Endodermal cell (in vitro differentiated cells): ENCODE measurements at regions not wholly inside any gene's neighbourhood (a gene's known extent, or its start where the extent isn't known, plus 50 kb on each side); places are given as distances from the start of the nearest gene placed in this dataset.

ENCODE experiments used
- DNase-seq: peaks from one replicate; pipeline ENCODE4 v3.0.0-alpha.2; 2017
- H3K27ac ChIP-seq: 2 replicates; pipeline ENCODE4 v1.5.1; 2013; ENCODE audit warnings: mild to moderate bottlenecking, low read depth, low read length, moderate library complexity
- H3K27me3 ChIP-seq: 2 replicates; pipeline ENCODE4 v1.6.1; 2013; ENCODE audit warnings: mild to moderate bottlenecking, low read length, moderate library complexity; ENCODE audit not compliant: insufficient read depth, control insufficient read depth, poor library complexity, severe bottlenecking
- H3K36me3 ChIP-seq: 2 replicates; pipeline ENCODE4 v1.7.0; 2013; ENCODE audit warnings: mild to moderate bottlenecking, low read length, moderate library complexity; ENCODE audit not compliant: control insufficient read depth, insufficient read depth
- H3K4me1 ChIP-seq: one replicate; pipeline ENCODE4 v1.7.0; 2013; ENCODE audit warnings: low read length; ENCODE audit not compliant: control insufficient read depth, insufficient read depth
- H3K4me3 ChIP-seq: 2 replicates; pipeline ENCODE4 v1.5.1; 2013; ENCODE audit warnings: mild to moderate bottlenecking, low read length, moderate library complexity
- H3K9ac ChIP-seq: 2 replicates; pipeline ENCODE4 v1.6.1; 2013; ENCODE audit warnings: mild to moderate bottlenecking, low read length, moderate library complexity; ENCODE audit not compliant: poor library complexity, severe bottlenecking; ENCODE audit errors: extremely low read depth
- H3K9me3 ChIP-seq: 2 replicates; pipeline ENCODE4 v1.6.1; 2013; ENCODE audit warnings: mild to moderate bottlenecking, low read length, moderate library complexity; ENCODE audit not compliant: control insufficient read depth
- H3K27ac Mint-ChIP-seq: 2 replicates; pipeline ENCODE4 v1.8.0; 2020; ENCODE audit warnings: mixed read lengths
- H3K27me3 Mint-ChIP-seq: 2 replicates; pipeline ENCODE4 v1.8.0; 2021; ENCODE audit warnings: mild to moderate bottlenecking, mixed read lengths; ENCODE audit not compliant: insufficient read depth
- H3K36me3 Mint-ChIP-seq: 2 replicates; pipeline ENCODE4 v1.8.0; 2020; ENCODE audit warnings: low read depth, mixed read lengths
- H3K4me1 Mint-ChIP-seq: 2 replicates; pipeline ENCODE4 v1.8.0; 2020; ENCODE audit warnings: mixed read lengths
- H3K4me3 Mint-ChIP-seq: 2 replicates; pipeline ENCODE4 v1.8.0; 2020; ENCODE audit warnings: mild to moderate bottlenecking, moderate library complexity, mixed read lengths
- H3K9me3 Mint-ChIP-seq: 2 replicates; pipeline ENCODE4 v1.8.0; 2020; ENCODE audit warnings: mild to moderate bottlenecking, mixed read lengths
- WGBS, 2 experiments: methylation state at CpG; one replicate each; pipeline versions ENCODE4 v1.1.5 to v1.1.7; 2013; ENCODE audit warnings: missing lambda C conversion rate in 2 of 2, mixed read lengths in 1 of 2; ENCODE audit not compliant: insufficient coverage in 1 of 2, insufficient read length in 1 of 2; 5-methylcytosine and 5-hydroxymethylcytosine counted together
- TF ChIP-seq, protein P1 (sequence below): fragments of 200-600 bp; sonication (generic); conservative IDR thresholded peaks from 2 replicates; pipeline ENCODE4 v1.5.0; 2021; ENCODE audit warnings: antibody characterized with exemption, mild to moderate bottlenecking

DNA sequence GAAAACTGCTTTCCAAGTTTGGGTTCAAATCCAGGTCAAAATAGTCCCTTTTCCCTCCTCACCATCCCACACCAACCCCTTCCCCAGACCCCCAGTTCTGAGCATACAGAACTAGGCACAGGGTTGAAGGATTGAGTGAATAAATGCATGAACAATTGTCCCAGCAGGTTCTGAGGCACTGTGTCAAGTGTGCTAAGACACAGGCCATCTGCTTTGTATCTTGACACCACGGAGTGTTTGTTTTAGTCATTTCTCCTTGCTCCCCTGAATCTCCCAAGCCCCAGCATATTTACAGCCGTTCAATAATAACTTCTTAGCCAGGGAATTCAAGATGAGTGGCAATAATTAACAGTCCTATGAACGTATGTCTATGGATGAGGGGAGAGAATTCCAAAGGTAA lies 102.8 kb upstream of the JARID2 start:
- H3K4me3 Mint-ChIP-seq = no peak overlapping the region
- Histone ChIP-seq H3K27me3 (no peaks in the 10 kb centered on the region), H3K36me3 (no peaks in the 10 kb centered on the region), H3K4me3 (no peak overlapping the region), H3K27ac (no peak overlapping the region), H3K9me3 (no peaks in the 10 kb centered on the region), H3K9ac (no peak overlapping the region), H3K4me1 (no peaks in the 10 kb centered on the region)
- TF ChIP-seq, protein P1, sequence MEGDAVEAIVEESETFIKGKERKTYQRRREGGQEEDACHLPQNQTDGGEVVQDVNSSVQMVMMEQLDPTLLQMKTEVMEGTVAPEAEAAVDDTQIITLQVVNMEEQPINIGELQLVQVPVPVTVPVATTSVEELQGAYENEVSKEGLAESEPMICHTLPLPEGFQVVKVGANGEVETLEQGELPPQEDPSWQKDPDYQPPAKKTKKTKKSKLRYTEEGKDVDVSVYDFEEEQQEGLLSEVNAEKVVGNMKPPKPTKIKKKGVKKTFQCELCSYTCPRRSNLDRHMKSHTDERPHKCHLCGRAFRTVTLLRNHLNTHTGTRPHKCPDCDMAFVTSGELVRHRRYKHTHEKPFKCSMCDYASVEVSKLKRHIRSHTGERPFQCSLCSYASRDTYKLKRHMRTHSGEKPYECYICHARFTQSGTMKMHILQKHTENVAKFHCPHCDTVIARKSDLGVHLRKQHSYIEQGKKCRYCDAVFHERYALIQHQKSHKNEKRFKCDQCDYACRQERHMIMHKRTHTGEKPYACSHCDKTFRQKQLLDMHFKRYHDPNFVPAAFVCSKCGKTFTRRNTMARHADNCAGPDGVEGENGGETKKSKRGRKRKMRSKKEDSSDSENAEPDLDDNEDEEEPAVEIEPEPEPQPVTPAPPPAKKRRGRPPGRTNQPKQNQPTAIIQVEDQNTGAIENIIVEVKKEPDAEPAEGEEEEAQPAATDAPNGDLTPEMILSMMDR = no peak
- H3K9me3 Mint-ChIP-seq = no peaks in the 10 kb centered on the region
- H3K27me3 Mint-ChIP-seq = peaks cover 4% of the 10 kb centered on the region
- 92 to 96% methylated on average over 3 of the region's 3 CpGs for WGBS, 2 experiments
- no peaks in the 10 kb centered on the region for H3K4me1 Mint-ChIP-seq
- H3K27ac Mint-ChIP-seq = no peak overlapping the region
- no peaks in the 10 kb centered on the region for H3K36me3 Mint-ChIP-seq
- no peak for DNase-seq

DNA sequence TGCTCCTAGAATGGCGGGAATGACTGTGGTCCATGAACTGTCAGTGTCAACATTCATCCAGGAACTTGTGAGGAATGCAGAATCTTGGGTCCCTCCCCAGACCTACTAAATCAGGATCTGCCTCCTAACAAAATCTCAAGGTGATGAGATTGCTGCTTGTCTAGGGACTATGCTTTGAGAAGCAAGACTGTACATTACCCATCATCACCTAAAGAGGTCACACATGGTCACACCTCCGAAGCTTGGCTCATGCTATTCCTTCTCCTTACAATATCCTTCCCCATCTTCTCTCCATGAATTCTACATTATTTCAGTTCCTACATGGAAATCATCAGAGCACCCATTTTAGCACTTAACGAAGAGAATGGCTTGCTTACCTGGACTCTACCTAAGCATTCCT lies 102.3 kb upstream of the JARID2 start:
- H3K36me3 ChIP-seq = no peaks in the 10 kb centered on the region
- DNase-seq = no peak
- no peaks in the 10 kb centered on the region for H3K9me3 Mint-ChIP-seq
- no peaks in the 10 kb centered on the region for H3K9me3 ChIP-seq
- H3K27me3 Mint-ChIP-seq = peaks cover 4% of the 10 kb centered on the region
- H3K4me1 ChIP-seq = no peaks in the 10 kb centered on the region
- no peaks in the 10 kb centered on the region for H3K36me3 Mint-ChIP-seq
- H3K4me1 Mint-ChIP-seq = no peaks in the 10 kb centered on the region
- H3K27ac Mint-ChIP-seq = no peak overlapping the region
- no peaks in the 10 kb centered on the region for H3K27me3 ChIP-seq
- H3K4me3 ChIP-seq = no peak overlapping the region
- 93 to 94% methylated on average over 2 to 3 of the region's 3 CpGs for WGBS, 2 experiments
- no peak overlapping the region for H3K9ac ChIP-seq
- no peak overlapping the region for H3K4me3 Mint-ChIP-seq
- TF ChIP-seq, protein P1 = no peak
- no peak overlapping the region for H3K27ac ChIP-seq

DNA sequence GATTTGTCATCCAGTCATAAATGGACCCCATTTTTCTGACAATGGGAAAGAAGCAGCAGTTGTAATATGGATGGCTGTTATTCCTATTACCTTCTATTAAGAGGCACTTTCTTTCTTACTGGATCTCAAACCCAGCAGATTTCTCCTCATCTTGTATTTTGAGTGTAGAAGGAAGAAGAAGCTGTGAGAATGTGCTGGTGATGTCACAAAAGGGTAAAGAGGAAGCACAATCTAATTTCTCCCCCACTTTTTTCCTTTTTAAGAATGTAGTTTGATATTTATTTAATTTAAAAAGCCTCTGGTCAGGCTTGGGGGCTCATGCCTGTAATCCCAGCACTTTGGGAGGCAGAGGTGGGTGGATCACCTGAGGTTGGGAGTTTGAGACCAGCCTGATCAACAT lies 100.0 kb upstream of the JARID2 start:
- Mint-ChIP-seq H3K27me3 (peaks cover 4% of the 10 kb centered on the region), H3K9me3 (no peaks in the 10 kb centered on the region), H3K4me3 (no peak overlapping the region), H3K27ac (no peak overlapping the region), H3K36me3 (no peaks in the 10 kb centered on the region), H3K4me1 (no peaks in the 10 kb centered on the region)
- no peak overlapping the region for H3K4me3 ChIP-seq
- no peak overlapping the region for H3K27ac ChIP-seq
- H3K27me3 ChIP-seq = no peaks in the 10 kb centered on the region
- no peak for DNase-seq
- H3K9me3 ChIP-seq = no peaks in the 10 kb centered on the region
- H3K9ac ChIP-seq = no peak overlapping the region
- H3K36me3 ChIP-seq = no peaks in the 10 kb centered on the region
- no peaks in the 10 kb centered on the region for H3K4me1 ChIP-seq
- TF ChIP-seq, protein P1 = no peak
